Stimulated activated memory B cell treated with anti-CD40 and anti-IgM and Interleukin-4, amounts not matched to agents 10 μg/mL and 1 μg/mL and 100 μg/mL, for 72 hours (primary cell): ENCODE measurements at regions not wholly inside any gene's neighbourhood (a gene's known extent, or its start where the extent isn't known, plus 50 kb on each side); places are given as distances from the start of the nearest gene placed in this dataset.
"Not testable (repeated sequence)": the region's sequence is repeated elsewhere in the genome, so short reads cannot be mapped to it uniquely, and the experiment has no call there.

Source experiments
- ATAC-seq: fragments of 150-1000 bp; cut with Tn5 transposase; 2 replicates; pipeline ENCODE4 v1.10.0; 2021
- H3K27ac Mint-ChIP-seq: one replicate; pipeline ENCODE4 v1.8.0; 2022; ENCODE audit warnings: mild to moderate bottlenecking, mixed read lengths
- H3K27me3 Mint-ChIP-seq: one replicate; pipeline ENCODE4 v1.8.0; 2022; ENCODE audit warnings: mixed read lengths
- H3K36me3 Mint-ChIP-seq: one replicate; pipeline ENCODE4 v1.8.0; 2022; ENCODE audit warnings: mixed read lengths
- H3K4me1 Mint-ChIP-seq: one replicate; pipeline ENCODE4 v1.8.0; 2022; ENCODE audit warnings: mixed read lengths
- H3K4me3 Mint-ChIP-seq: one replicate; pipeline ENCODE4 v1.8.0; 2022; ENCODE audit warnings: mild to moderate bottlenecking, moderate library complexity, mixed read lengths
- H3K9me3 Mint-ChIP-seq: one replicate; pipeline ENCODE4 v1.8.0; 2022; ENCODE audit warnings: mixed read lengths

DNA sequence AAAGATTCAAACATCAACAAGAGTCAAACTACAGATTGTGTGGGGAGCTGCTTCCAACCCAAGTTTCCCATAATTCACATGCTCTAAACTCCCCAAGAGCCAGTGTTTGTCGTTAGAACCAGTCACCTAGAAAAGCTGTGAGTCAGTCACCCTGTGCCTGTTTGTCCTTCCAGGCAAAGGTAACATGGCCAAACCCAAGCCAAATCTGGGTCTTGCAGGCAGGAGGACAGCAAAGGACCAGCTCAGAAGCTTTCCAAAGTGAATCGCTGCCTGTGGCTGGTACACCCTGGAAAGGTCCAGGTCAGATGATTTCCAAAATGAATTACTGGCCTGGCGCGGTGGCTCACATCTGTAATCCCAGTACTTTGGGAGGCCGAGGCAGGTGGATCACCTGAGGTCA, 251.5 kb downstream of the FAM43A start:
- peaks cover 13% of the 10 kb centered on the region for H3K4me1 Mint-ChIP-seq
- no peaks in the 10 kb centered on the region for H3K36me3 Mint-ChIP-seq
- no peak overlapping the region for H3K4me3 Mint-ChIP-seq
- H3K9me3 Mint-ChIP-seq, result peaks cover 3% of the 10 kb centered on the region
- no peak overlapping the region for H3K27ac Mint-ChIP-seq
- ATAC-seq, result no peak
- peaks cover 20% of the 10 kb centered on the region for H3K27me3 Mint-ChIP-seq

DNA sequence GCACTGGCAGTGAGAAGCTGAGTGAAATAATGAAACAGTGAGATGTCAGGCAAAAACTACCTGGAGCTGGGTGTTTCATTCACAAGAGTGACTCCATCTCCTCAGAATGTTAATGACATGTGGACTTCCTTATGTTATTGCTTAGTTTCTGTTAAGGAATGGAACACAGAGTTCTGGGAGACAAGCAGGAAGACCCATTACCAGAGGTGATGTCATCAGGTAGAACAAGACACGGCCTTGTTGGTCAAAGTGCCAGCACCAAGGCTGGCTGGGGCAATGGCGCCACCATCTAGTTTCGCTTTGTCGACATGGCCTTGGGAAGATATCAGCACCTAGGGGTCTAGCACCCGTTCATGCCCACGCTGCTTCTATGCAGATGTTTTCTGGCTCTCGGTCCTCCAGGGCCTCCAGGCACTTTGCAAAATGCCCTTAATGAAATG, 252.2 kb downstream of the FAM43A start:
- Mint-ChIP-seq H3K27me3 (peaks cover 12% of the 10 kb centered on the region), H3K4me3 (no peak overlapping the region), H3K36me3 (no peaks in the 10 kb centered on the region), H3K27ac (no peak overlapping the region), H3K9me3 (no peaks in the 10 kb centered on the region), H3K4me1 (peaks cover 21% of the 10 kb centered on the region)
- ATAC-seq, result no peak

DNA sequence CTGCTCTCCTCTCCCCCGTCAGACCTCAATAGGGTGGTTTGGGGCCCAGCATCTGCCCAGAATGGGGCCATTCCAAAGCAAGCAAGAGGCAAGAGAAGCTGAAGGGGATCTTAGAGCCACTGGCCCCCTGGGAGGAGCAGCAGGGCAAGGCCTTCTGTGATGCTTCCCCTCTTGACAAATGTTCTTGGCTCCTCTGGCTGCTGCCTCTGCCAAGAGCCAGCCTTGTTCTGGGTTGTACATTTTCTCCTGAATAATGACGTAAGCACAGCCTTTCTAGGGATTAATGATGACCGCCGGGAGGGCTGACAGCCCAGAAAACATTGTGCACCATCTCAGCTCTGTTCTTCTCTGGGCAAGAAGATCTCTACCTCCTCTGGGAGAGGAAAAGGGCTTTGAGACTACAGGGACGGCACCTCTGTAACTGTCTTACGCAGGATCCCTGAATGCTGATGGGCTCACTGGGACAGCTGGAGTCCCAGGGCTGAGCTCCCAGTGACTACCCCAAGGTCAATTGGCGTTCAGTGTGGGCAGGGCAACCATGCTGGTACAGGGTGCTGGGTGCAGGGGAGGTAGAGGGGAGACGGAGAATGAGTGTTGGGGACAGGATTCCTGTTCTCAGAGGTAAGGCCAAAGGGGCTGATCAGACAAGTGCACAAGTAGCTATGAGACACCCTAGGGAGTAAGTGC, 253.3 kb downstream of the FAM43A start:
- Mint-ChIP-seq H3K36me3 (no peaks in the 10 kb centered on the region), H3K27me3 (peaks cover 11% of the 10 kb centered on the region), H3K4me3 (no peak overlapping the region), H3K27ac (no peak overlapping the region), H3K9me3 (peaks cover 5% of the 10 kb centered on the region), H3K4me1 (peaks cover 30% of the 10 kb centered on the region)
- ATAC-seq, result no peak

DNA sequence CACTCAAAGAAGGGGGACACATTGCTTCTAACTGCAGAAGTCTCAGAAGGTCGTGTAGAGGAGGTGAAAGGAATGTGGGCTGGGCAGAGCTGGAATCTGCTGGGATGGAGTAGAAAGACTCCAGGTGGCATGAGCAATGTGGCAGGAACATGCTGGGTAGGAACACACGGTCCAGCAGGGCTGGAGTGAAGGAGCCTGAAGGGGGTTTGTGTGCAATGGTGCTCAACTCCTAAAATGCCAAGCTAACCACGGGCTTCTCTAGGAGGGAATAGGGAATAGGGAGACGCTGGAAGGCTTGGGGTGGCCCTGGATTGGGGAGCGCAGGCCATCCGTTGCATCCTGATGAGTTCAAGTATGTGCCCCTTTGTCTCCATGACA, 253.8 kb downstream of the FAM43A start:
- H3K27ac Mint-ChIP-seq, result no peak overlapping the region
- H3K9me3 Mint-ChIP-seq, result peaks cover 5% of the 10 kb centered on the region
- no peak for ATAC-seq
- H3K4me3 Mint-ChIP-seq, result no peak overlapping the region
- peaks cover 30% of the 10 kb centered on the region for H3K4me1 Mint-ChIP-seq
- H3K36me3 Mint-ChIP-seq, result no peaks in the 10 kb centered on the region
- peaks cover 11% of the 10 kb centered on the region for H3K27me3 Mint-ChIP-seq

DNA sequence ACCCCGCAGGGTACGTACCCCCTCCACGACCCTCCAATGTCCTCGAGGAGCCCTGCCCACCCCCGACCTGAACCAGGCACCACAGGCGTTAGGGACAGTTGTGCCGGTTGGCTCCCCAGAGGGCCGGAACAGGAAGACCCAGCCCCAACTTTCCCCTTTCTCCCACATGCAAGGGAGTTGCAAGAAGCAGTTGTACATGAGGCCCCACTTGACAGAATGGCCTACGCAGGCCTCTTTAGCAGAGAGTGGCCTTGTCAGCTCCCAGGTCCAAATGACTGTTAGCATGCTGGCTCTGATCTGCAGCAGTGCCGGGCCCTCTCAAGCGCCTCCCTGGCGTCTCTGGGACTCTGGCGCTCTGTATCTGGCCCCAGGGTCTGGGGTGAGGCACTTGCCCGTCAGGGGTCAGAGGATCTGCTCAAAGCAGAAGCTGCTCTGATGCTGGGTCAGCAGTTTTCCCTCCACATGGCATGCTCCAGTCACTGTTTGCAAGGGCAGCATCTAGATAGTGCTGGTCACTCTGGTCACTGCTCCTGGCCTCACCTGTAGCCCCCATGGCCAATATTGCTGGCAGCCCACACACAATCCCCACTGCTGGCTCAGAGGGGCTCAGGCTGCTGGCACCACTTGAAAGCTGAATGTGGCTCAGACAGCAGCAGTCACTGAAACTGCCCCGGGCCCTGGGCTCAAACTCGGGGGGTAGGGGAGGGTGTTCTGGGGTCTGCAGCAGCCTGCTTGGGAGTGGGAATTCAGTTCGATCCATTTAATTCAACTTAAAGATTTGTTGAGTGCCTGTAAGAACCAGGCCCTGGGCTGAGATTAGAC, 254.5 kb downstream of the FAM43A start:
- no peak overlapping the region for H3K27ac Mint-ChIP-seq
- H3K9me3 Mint-ChIP-seq, result peaks cover 5% of the 10 kb centered on the region
- no peak for ATAC-seq
- no peaks in the 10 kb centered on the region for H3K36me3 Mint-ChIP-seq
- H3K4me1 Mint-ChIP-seq, result peaks cover 30% of the 10 kb centered on the region
- peaks cover 11% of the 10 kb centered on the region for H3K27me3 Mint-ChIP-seq
- H3K4me3 Mint-ChIP-seq, result no peak overlapping the region

DNA sequence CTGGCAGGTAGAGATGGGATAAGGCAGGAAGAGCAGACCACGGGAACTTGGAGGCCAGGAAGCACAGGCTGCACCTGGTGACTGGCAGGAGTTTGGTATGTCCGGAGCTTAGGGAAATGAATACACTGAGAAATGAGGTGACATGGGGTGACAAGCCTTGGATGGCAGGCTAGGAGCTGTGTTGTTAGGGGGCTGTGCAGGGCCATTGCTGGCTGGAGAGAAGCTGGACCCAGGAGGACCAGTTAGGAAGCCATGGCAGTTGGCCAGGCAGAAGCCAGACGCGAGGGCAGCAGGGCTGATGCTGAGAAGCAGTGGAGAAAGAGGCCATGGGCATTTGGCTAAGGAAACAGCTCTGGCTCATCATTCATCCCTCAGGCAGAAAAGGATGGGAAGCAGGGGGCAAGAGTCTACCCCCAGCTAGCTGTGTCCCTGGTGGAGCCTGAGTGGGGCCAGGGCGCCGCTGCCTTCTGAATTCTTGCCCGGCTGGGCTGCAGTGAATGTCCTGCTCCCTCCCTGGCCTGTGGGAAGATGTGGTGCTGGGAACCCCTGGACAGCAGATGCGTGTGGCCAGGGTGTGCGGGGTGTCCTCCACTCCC, 255.8 kb downstream of the FAM43A start:
- Mint-ChIP-seq H3K36me3 (no peaks in the 10 kb centered on the region), H3K9me3 (peaks cover 5% of the 10 kb centered on the region), H3K4me3 (no peak overlapping the region), H3K27me3 (peaks cover 11% of the 10 kb centered on the region), H3K4me1 (peaks cover 31% of the 10 kb centered on the region), H3K27ac (peak overlapping the region; percentile 23)
- ATAC-seq, result no peak

DNA sequence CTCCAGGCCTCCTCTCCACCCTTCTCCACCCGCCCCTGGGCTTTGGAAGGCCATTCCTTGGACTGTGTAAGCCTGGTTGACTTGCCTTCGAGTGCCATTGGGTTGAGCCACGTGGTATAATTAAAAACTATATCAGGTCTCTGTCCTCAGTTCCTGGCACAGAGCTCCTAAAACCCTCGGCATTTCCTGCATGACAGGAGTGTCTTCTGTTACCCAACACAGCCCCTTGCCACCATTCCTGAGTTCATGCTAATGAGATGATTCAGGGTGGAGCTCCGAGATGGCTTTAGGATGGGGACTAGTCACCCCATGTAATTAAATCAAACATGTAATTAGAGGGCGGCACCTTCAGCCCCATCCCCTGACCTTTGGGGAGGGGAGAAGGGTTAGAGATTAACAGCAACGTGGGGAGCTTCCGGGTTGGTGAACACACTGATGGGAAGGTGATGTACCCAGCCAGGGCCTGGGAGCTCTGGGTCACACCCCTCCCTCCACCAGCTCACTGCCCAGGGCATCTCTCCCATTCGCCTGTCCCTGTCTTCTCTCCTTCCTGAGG, 256.4 kb downstream of the FAM43A start:
- Mint-ChIP-seq H3K27me3 (peaks cover 11% of the 10 kb centered on the region), H3K36me3 (no peaks in the 10 kb centered on the region), H3K4me3 (no peak overlapping the region), H3K9me3 (peaks cover 5% of the 10 kb centered on the region), H3K27ac (no peak overlapping the region), H3K4me1 (peaks cover 31% of the 10 kb centered on the region)
- no peak for ATAC-seq

DNA sequence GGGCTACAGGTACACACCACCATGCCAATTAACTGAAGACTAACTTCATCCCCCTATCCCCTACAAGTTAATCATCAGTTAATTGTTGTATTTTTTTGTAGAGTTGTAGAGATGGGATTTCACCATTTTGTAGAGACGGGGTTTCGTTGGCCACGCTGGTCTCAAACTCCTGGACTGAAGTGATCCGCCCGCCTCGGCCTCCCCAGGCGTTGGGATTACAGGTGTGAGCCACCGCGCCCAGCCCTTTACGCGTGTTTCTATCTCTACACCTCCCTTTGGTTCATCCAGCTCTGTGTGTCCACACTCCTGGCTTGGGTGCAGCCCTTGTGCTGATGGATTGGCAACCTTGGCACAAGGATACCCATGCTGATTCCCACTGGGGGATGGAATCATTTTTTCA, 258.8 kb downstream of the FAM43A start:
- no peak for ATAC-seq
- Mint-ChIP-seq H3K27me3 (peaks cover 11% of the 10 kb centered on the region), H3K4me1 (peaks cover 31% of the 10 kb centered on the region), H3K36me3 (peaks cover 5% of the 10 kb centered on the region), H3K4me3 (no peak overlapping the region), H3K27ac (no peak overlapping the region), H3K9me3 (peaks cover 8% of the 10 kb centered on the region)

DNA sequence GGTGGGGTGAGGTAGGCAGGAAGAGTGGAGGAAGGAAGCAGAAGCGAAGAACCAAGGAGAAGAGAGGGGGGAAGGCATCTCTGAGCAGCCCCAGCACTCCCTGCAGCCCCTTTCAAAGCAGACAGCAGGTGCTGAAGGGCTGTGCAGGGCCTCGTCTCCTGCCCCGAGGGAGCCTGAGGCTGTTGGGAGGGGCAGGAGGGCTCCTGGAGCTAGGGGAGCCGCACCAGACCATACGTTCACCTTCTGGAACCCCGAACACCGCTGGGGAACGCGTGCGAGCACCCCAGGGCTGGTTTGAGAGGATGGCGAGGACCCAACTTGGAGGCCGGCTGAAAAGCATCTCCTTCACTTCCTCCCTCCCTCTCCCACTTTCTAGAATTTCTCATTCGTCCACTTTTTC, 259.8 kb downstream of the FAM43A start:
- peaks cover 5% of the 10 kb centered on the region for H3K36me3 Mint-ChIP-seq
- H3K4me1 Mint-ChIP-seq, result peaks cover 31% of the 10 kb centered on the region

DNA sequence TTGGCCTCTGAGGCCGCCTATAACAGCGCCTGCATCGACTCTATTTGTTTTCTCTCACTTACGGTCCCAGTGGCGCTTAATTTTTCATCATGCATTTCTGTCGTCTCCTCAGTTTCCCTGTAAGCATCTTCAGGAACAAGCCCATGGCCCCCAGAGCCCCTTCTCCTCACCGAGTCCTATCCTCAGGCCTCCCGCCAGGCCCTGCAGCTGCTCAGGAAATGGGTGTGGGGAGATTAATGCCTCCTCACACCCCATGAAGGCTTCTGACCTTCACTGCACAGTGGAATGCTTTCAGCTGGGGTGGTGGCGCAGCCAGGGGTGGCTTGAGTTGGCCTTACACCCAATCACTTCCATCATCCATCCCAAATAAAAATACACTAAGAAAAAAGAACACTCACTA, 260.4 kb downstream of the FAM43A start:
- Mint-ChIP-seq H3K4me3 (no peak overlapping the region), H3K9me3 (peaks cover 8% of the 10 kb centered on the region), H3K36me3 (peaks cover 5% of the 10 kb centered on the region), H3K27me3 (peaks cover 4% of the 10 kb centered on the region), H3K27ac (no peak overlapping the region), H3K4me1 (peaks cover 27% of the 10 kb centered on the region)
- ATAC-seq, result no peak

More for the DNA sequence above, 259.8 kb downstream of the FAM43A start:
- H3K27me3 Mint-ChIP-seq, result peaks cover 10% of the 10 kb centered on the region
- H3K27ac Mint-ChIP-seq, result no peak overlapping the region
- no peak overlapping the region for H3K4me3 Mint-ChIP-seq
- H3K9me3 Mint-ChIP-seq, result peaks cover 8% of the 10 kb centered on the region
- ATAC-seq, result no peak

DNA sequence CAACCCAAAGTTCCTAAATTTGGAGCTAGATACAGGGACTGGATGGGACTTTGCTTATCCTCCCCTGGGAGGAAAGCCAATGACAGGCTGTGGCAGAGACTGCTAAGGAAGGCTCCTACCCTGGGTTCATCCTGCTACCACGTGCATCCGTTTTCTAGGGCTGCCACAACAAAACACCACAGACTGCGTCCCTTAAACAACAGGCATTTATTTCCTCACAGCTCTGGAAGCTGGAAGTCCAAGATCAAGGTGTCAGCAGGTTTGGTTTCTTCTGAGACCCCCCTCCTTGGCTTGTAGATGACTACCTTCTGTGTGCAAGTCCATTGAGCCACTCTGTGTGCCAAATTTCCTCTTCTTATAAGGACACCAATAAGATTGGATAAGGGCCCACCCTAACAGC, 263.9 kb downstream of the FAM43A start:
- no peak for ATAC-seq
- Mint-ChIP-seq H3K36me3 (peaks cover 5% of the 10 kb centered on the region), H3K27ac (no peak overlapping the region), H3K27me3 (no peaks in the 10 kb centered on the region), H3K4me1 (peaks cover 5% of the 10 kb centered on the region), H3K9me3 (peaks cover 2% of the 10 kb centered on the region), H3K4me3 (no peak overlapping the region)

DNA sequence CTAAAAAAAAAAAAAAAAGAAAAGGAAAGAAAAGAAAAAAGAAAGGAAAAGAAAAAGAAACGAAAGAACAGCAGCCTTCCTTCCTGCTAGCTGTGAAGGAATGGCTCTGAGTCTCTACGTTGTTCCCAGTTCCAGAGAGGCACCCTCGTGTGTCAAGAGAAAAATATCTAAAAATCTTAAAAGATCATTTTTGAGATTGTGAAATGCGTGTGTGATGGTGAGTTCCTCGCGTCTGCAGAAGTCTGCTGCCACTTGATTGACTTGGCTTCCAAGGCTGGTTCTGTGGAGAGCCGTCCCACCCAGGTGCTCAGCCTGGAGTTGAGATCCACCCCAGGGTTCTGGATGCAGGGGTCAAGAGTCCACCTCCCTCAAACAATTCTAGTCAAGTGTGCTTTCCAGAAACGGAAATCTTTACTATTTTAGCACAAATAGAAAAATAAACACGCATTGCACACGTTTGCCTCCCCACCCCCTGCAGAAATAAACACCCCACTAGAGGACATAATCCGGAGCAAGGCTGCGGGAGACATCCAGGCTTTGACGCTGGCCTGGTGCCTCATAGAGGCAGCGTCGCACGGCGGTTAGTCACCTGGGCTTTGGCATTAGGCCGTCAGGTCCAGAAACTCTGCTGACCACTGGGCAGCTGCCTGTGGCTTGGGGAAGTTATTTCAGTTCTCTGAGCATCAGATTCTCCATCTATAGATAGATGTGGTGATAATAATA, 265.4 kb downstream of the FAM43A start:
- Mint-ChIP-seq H3K36me3 (peaks cover 5% of the 10 kb centered on the region), H3K9me3 (peaks cover 2% of the 10 kb centered on the region), H3K4me3 (no peak overlapping the region), H3K4me1 (peaks cover 4% of the 10 kb centered on the region), H3K27me3 (no peaks in the 10 kb centered on the region), H3K27ac (no peak overlapping the region)
- no peak for ATAC-seq

DNA sequence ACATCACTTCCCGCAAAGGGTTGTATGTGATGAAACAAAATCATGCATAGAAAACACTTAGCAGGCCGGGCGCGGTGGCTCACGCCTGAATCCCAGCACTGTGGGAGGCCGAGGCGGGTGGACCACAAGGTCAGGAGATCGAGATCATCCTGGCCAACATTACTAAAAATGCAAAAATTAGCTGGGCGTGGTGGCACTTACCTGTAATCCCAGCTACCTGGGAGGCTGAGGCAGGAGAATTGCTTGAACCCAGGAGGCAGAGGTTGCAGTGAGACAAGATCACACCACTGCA, 265.9 kb downstream of the FAM43A start:
- not testable (repeated sequence) for H3K27ac Mint-ChIP-seq, H3K36me3 Mint-ChIP-seq, H3K4me1 Mint-ChIP-seq, H3K4me3 Mint-ChIP-seq, H3K9me3 Mint-ChIP-seq, ATAC-seq, H3K27me3 Mint-ChIP-seq

DNA sequence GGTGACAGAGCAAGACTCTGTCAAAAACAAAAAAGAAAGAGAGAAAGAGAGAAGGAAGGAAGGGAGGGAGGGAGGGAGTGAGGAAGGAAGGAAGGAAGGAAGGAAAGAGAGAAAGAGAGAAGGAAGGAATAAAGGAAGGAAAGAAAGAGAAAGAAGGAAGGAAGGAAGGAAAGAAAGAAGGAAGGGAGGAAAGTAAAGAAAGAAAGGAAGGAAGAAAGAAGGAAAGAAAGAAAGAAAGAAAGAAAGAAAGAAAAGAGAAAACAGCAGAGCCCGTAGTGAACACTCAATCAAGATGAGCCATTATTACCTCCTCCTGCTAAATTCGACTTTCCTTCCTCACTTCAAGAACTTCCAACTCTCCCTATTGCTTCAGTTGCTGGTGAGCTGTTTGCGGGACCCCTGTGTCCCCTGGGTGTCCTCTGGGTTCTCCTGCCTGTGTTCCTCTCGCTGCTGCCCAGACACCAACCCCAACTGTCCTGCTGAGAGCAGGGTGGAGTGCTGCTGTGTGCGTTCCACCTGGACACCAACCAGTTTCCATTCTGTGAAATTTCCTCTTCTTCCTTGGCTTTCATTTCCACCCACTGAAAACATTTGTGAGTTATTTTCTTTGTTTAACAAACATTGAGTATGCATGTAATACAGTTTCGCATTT, 266.4 kb downstream of the FAM43A start:
- peaks cover 2% of the 10 kb centered on the region for H3K9me3 Mint-ChIP-seq
- H3K4me1 Mint-ChIP-seq, result no peaks in the 10 kb centered on the region
- peaks cover 5% of the 10 kb centered on the region for H3K36me3 Mint-ChIP-seq
- H3K4me3 Mint-ChIP-seq, result no peak overlapping the region
- no peak overlapping the region for H3K27ac Mint-ChIP-seq
- no peak for ATAC-seq
- H3K27me3 Mint-ChIP-seq, result no peaks in the 10 kb centered on the region

DNA sequence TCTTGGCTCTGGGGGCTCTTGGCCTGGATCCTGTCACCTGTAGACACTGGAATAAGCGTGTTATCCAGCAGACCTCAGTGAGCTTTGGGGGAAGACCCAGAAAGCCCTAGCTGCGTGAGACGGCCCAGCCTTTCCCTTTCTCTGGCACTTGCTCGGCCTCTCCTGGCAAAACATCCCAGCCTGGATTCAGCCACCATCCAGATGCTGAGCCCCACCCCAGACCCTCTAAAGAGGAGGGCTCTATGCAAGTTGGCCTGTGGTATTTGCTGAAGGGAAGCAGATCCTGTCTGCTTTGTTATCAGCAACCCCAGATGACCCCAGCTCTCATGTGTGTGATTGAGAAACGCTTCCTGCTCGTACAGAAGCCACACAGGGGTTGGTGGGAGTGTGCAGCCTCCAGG, 267.2 kb downstream of the FAM43A start:
- H3K4me1 Mint-ChIP-seq, result no peaks in the 10 kb centered on the region

More for the DNA sequence above, 267.2 kb downstream of the FAM43A start:
- Mint-ChIP-seq H3K27me3 (no peaks in the 10 kb centered on the region), H3K9me3 (no peaks in the 10 kb centered on the region), H3K36me3 (no peaks in the 10 kb centered on the region), H3K4me3 (no peak overlapping the region), H3K27ac (no peak overlapping the region)
- ATAC-seq, result no peak
